ENCODE measurements at regions not wholly inside any gene's neighbourhood (a gene's known extent, or its start where the extent isn't known, plus 50 kb on each side); places are given as distances from the start of the nearest gene placed in this dataset.

GRCh38 chr12:79521576-79521975 lies 169.2 kb downstream of the PAWR start:
- peaks cover 3% of the 10 kb centered on the region for H3K9me3 Mint-ChIP-seq (ENCODE audit: low read depth, unreplicated experiment)
- H3K4me3 Mint-ChIP-seq (ENCODE audit: low read depth, unreplicated experiment): no peak overlapping the region
- no peaks in the 10 kb centered on the region for H3K36me3 Mint-ChIP-seq (ENCODE audit: insufficient read depth, unreplicated experiment)
- no peaks in the 10 kb centered on the region for H3K4me1 Mint-ChIP-seq (ENCODE audit: low read depth, unreplicated experiment)
- CTCF ChIA-PET: interaction anchor here (0.8 kb wide), 1 partner anchor 13 kb away, joined by 4 read pairs; no protein-coding TSS in a partner anchor
- no TSS peak for BruUV-seq (replicated peaks)
- TF ChIP-seq CTCF (IDR thresholded peaks at IDR 0.05; ENCODE audit: unreplicated experiment): no peak
- no peaks in the 10 kb centered on the region for H3K27me3 Mint-ChIP-seq (ENCODE audit: unreplicated experiment)
- intact Hi-C loops (cut with micrococcal nuclease; ENCODE audit: unreplicated experiment): no loop called here
- DNase-seq: no peak
- no peak overlapping the region for H3K27ac Mint-ChIP-seq (ENCODE audit: unreplicated experiment)

GRCh38 chr12:79517363-79517762 lies 173.4 kb downstream of the PAWR start:
- Mint-ChIP-seq H3K27me3 (ENCODE audit: unreplicated experiment) (no peaks in the 10 kb centered on the region), H3K36me3 (ENCODE audit: insufficient read depth, unreplicated experiment) (no peaks in the 10 kb centered on the region), H3K9me3 (ENCODE audit: low read depth, unreplicated experiment) (peaks cover 3% of the 10 kb centered on the region), H3K4me1 (ENCODE audit: low read depth, unreplicated experiment) (no peaks in the 10 kb centered on the region), H3K27ac (ENCODE audit: unreplicated experiment) (no peak overlapping the region), H3K4me3 (ENCODE audit: low read depth, unreplicated experiment) (no peak overlapping the region)
- BruUV-seq (replicated peaks): no TSS peak
- no peak for DNase-seq
- intact Hi-C loops (cut with micrococcal nuclease; ENCODE audit: unreplicated experiment): no loop called here
- CTCF ChIA-PET: no interaction called here
- no peak for TF ChIP-seq CTCF (IDR thresholded peaks at IDR 0.05; ENCODE audit: unreplicated experiment)

DNA sequence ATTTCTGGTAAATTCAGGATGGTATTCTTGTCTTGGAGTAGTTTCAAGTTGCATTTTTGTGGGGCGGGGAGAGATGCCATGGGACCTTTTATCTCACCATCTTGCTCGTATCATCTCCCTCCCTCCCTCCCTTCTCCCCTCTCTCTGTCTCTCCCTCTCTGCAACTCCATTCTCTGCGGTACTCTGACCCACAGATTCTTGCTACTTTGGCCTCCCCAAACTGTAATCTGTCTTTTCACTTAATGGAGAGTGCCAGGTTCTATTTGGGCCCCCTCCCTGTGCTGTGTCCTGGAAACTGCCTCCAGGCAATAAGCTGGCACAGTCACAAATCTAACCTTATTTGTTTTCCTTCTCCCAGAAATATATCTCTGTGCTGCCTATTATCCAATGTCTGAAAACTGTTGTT lies 175.2 kb downstream of the PAWR start:
- H3K27ac Mint-ChIP-seq (ENCODE audit: unreplicated experiment): no peak overlapping the region
- H3K4me1 Mint-ChIP-seq (ENCODE audit: low read depth, unreplicated experiment): no peaks in the 10 kb centered on the region

GRCh38 chr12:79514730-79515529 lies 175.8 kb downstream of the PAWR start:
- BruUV-seq (replicated peaks): no TSS peak
- Mint-ChIP-seq H3K9me3 (ENCODE audit: low read depth, unreplicated experiment) (peaks cover 3% of the 10 kb centered on the region), H3K27ac (ENCODE audit: unreplicated experiment) (no peak overlapping the region), H3K4me1 (ENCODE audit: low read depth, unreplicated experiment) (no peaks in the 10 kb centered on the region), H3K36me3 (ENCODE audit: insufficient read depth, unreplicated experiment) (no peaks in the 10 kb centered on the region), H3K4me3 (ENCODE audit: low read depth, unreplicated experiment) (no peak overlapping the region), H3K27me3 (ENCODE audit: unreplicated experiment) (no peaks in the 10 kb centered on the region)
- CTCF ChIA-PET: no interaction called here
- DNase-seq: no peak
- TF ChIP-seq CTCF (IDR thresholded peaks at IDR 0.05; ENCODE audit: unreplicated experiment): no peak
- intact Hi-C loops (cut with micrococcal nuclease; ENCODE audit: unreplicated experiment): no loop called here

More for the DNA sequence above, 175.2 kb downstream of the PAWR start:
- H3K27me3 Mint-ChIP-seq (ENCODE audit: unreplicated experiment): no peaks in the 10 kb centered on the region
- no peak for DNase-seq
- intact Hi-C loops (cut with micrococcal nuclease; ENCODE audit: unreplicated experiment): no loop called here
- no peak for TF ChIP-seq CTCF (IDR thresholded peaks at IDR 0.05; ENCODE audit: unreplicated experiment)
- CTCF ChIA-PET: no interaction called here
- no TSS peak for BruUV-seq (replicated peaks)
- no peaks in the 10 kb centered on the region for H3K36me3 Mint-ChIP-seq (ENCODE audit: insufficient read depth, unreplicated experiment)
- peaks cover 3% of the 10 kb centered on the region for H3K9me3 Mint-ChIP-seq (ENCODE audit: low read depth, unreplicated experiment)
- no peak overlapping the region for H3K4me3 Mint-ChIP-seq (ENCODE audit: low read depth, unreplicated experiment)

Measured in Calu3 (cell line).